ENCODE measurements at regions not wholly inside any gene's neighbourhood (a gene's known extent, or its start where the extent isn't known, plus 50 kb on each side); places are given as distances from the start of the nearest gene placed in this dataset.
"Not testable (repeated sequence)": the region's sequence is repeated elsewhere in the genome, so short reads cannot be mapped to it uniquely, and the experiment has no call there.

- DNase-seq (ENCODE audit: low read depth), result no peak
These were observed 54.9 kb upstream of the NLGN1 start for GRCh38 chr3:173342679-173343078.

DNA sequence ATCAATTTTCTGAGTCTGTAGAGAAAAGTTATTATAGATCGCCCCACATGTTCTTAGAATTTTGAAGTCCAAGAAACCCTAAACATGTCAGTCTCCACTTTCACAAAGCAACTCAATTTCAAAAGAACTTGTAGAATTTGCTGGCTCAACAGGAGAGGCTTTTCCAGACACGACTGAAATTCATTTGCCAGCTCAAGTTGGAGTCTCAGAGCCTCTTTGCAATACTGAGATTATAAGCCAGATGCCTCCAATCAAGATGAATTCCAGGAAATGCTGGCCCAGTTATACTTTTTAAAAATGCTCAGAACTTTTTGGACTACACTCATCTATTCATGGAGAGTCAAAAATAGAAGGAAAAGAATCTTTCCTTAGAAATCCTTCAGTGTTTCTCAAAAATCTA, 56.9 kb upstream of the NLGN1 start:
- DNase-seq (ENCODE audit: low read depth), result no peak

GRCh38 chr3:173336261-173336660, 61.3 kb upstream of the NLGN1 start:
- no peak for DNase-seq (ENCODE audit: low read depth)

- no peak for DNase-seq (ENCODE audit: low read depth)
These were observed 91.4 kb upstream of the NLGN1 start for GRCh38 chr3:173306110-173306509.

GRCh38 chr3:173304182-173304800, 93.3 kb upstream of the NLGN1 start:
- no peak for DNase-seq (ENCODE audit: low read depth)

DNA sequence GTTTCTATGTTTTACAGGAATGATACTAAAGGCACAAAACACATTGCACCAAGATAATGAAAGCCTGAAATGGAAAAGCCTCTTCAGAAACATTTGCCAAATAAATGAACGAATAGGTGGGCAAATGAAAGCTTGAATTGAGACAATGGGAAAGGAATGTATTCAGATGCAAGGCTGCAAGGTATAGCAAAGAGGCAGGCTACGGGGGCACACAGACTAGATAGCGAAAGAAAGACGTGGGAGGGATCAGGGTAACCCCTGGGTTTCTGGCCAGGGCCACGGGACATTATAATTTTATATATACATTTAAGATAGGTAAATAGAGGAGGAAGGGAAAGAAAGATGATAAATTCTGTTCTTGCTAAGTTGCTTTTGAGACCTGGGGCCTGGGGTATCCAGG, 95.9 kb upstream of the NLGN1 start:
- no peak for DNase-seq (ENCODE audit: low read depth)

DNA sequence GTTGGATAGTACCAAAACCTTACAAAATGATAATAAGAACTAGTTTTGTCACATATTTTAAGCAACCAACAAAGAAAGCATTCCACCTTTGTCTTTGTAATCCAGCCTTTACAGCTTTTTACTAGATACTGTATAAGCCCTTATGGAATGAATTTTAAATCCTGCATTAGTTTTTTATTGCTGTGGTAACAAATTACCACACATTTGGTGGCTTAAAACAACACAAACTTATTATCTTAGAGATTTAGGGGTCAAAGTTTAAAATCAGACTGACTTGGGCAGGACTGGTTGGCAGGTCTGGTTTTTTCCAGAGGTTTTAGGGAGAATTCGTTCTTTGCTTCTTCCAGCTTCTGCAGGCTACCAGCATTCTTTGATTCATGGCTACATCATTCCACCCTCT, 108.5 kb upstream of the NLGN1 start:
- no peak for DNase-seq (ENCODE audit: low read depth)

GRCh38 chr3:173287361-173287760, 110.2 kb upstream of the NLGN1 start:
- DNase-seq (ENCODE audit: low read depth), result no peak

GRCh38 chr3:173286507-173286906, 111.0 kb upstream of the NLGN1 start:
- not testable (repeated sequence) for DNase-seq (ENCODE audit: low read depth)

DNA sequence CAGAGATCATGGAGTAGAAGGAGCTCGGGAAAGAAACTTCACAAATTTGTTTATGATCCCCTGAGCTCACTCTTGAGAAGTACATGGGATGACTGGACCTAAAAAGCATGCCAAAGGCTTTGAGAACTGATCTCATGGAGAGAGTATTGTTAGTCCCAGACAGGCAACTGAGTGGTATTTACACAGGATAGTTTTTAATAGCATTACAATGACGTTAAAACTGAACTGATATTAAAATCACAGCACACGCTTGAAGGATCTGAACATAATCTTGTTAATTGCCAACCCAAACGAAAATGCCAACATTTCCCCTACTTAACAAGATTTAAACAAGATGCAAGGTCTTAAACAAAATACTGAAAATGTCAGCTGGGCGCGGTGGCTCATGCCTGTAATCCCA, 113.2 kb upstream of the NLGN1 start:
- no peak for DNase-seq (ENCODE audit: low read depth)

GRCh38 chr3:173275740-173276139, 121.8 kb upstream of the NLGN1 start:
- no peak for DNase-seq (ENCODE audit: low read depth)

GRCh38 chr3:173273838-173274237, 123.7 kb upstream of the NLGN1 start:
- no peak for DNase-seq (ENCODE audit: low read depth)

- no peak for DNase-seq (ENCODE audit: low read depth)
These were observed 127.7 kb upstream of the SPATA16 start for GRCh38 chr3:173268781-173269180.

DNA sequence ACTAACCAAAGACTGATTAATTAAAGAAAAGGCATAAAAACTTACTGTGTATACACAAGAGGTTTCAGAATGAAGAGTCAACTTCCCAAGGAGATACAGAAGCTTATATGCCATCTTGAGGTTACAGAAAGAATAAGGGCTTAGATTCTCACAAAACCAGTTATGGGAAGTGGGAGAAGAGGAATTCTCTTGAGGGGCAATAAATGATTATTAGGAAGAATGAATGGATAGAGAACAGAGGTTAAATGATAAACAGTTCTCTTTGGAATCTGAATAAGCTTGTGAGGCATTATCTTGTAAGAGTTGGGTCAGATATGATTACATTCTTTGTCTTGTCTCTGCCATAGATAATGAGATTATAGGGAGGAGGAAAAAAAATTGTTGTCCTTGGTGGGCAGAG, 126.7 kb upstream of the SPATA16 start:
- DNase-seq (ENCODE audit: low read depth), result no peak

- no peak for DNase-seq (ENCODE audit: low read depth)
These were observed 125.4 kb upstream of the SPATA16 start for GRCh38 chr3:173266441-173266840.

DNA sequence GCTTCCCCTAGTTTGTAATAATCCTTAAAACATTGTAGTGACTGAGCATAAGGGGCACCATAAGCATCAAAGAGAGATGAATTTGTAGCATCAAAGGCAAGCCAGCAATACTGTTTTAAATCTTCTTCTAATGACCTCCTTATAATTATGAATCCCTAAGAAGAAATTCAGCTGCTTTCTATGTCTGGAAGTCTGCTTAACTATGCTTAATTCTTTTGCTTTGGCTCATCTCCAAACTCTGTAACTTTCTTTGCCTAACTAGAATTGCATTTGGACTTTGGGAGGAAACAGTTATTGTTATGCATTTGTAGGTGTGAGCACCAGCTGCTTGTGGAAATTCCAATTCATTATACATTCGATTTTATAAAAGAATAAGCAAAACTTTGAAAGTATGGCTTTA, 117.7 kb upstream of the SPATA16 start:
- no peak for DNase-seq (ENCODE audit: low read depth)

GRCh38 chr3:173257797-173258196, 116.8 kb upstream of the SPATA16 start:
- no peak for DNase-seq (ENCODE audit: low read depth)

DNA sequence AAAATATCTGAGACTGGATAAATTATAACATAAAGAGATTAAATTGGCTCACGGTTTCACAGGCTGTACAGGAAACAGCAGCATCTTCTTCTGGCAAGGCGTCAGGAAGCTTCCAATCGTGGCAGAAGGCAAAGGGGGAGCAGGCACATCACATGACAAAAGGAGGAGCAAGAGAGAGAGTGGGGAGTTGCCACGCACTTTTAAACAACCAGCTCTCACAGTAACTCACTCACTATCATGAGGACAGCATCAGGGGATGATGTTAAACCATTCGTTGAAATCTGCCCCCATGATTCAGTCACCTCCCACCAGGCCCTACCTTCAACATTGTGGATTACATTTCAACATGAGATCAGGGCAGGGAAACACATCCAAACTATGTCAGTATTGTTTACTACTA, 114.5 kb upstream of the SPATA16 start:
- no peak for DNase-seq (ENCODE audit: low read depth)

DNA sequence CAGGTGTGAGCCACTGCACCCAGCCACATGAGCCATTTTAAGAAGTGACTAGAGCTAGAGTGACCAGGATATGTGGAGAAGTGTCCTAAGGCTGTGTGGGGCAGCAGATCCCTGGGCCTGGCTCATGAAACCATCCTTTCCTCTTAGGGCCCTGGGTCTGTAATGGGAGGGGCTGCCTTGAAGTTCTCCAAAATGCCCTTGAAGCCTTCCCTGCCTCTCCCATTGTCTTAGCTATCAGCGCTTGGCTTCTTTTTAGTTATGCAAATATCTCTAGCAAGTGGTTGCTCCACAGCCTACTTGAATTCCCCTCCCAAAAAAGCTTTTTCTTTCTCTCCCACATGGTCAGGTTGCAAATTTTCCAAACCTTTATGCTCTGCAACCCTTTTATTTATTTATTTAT, 112.4 kb upstream of the SPATA16 start:
- DNase-seq (ENCODE audit: low read depth), result no peak

- DNase-seq (ENCODE audit: low read depth), result no peak
These were observed 108.4 kb upstream of the SPATA16 start for GRCh38 chr3:173249457-173249856.

DNA sequence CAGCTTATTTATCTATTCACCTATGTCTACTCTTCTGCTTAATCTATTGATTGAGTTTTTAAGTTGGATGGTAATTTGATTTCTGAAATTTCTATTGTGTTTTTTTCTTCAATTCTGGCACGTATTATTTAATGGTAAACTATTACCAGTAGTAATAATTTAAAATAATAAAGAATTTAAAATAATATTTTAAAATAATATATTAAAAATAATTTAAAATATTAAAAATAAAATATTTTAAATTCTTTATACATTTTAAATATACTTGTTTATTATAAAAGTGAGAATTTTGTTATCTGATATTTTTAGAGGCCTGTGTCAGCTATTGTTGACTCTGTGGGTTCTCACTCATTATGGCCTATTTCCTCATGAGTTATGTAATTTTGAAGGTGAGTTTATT, 100.7 kb upstream of the SPATA16 start:
- DNase-seq (ENCODE audit: low read depth), result no peak

GRCh38 chr3:173238091-173238490, 97.1 kb upstream of the SPATA16 start:
- no peak for DNase-seq (ENCODE audit: low read depth)

GRCh38 chr3:173225351-173225750, 84.3 kb upstream of the SPATA16 start:
- DNase-seq (ENCODE audit: low read depth), result no peak

- no peak for DNase-seq (ENCODE audit: low read depth)
These were observed 80.0 kb upstream of the SPATA16 start for GRCh38 chr3:173221010-173221409.

DNA sequence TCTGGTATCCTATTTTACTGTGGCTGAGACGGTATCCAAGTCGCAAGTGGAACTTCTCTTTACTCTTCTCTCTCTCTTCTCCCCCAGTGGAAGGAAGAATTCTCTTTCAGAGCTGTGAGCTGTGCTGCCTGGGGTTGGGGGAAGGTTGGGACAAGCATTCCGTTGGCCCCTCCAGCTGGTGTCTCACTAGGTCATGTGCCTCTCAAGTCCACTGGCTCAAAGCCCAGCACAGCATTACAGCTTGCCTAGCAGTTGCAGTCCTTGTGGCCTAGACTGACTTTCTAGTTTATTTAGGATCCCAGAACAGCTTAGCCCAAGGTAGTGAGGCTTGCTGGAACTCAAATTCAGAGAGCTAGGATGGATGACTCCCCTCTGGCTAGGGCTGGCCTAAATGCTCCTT, 76.1 kb upstream of the SPATA16 start:
- DNase-seq (ENCODE audit: low read depth), result no peak
